GM13976 (cell line): ENCODE measurements at regions not wholly inside any gene's neighbourhood (a gene's known extent, or its start where the extent isn't known, plus 50 kb on each side); places are given as distances from the start of the nearest gene placed in this dataset.
"Not testable (repeated sequence)": the region's sequence is repeated elsewhere in the genome, so short reads cannot be mapped to it uniquely, and the experiment has no call there.

Experiments used
- DNase-seq: peaks from one replicate; pipeline ENCODE4 v3.0.0; 2012; ENCODE audit warnings: low spot score
- CTCF ChIP-seq: IDR thresholded peaks from 2 replicates; pipeline ENCODE4 v1.5.1; 2012; ENCODE audit warnings: borderline replicate concordance, mild to moderate bottlenecking; ENCODE audit not compliant: insufficient read depth; ENCODE audit errors: extremely low read depth, missing control alignments, control extremely low read depth
- in situ Hi-C: fragments of 300-500 bp; cut with MboI; formaldehyde crosslinking; loops from one replicate; pipeline ENCODE4 v1.12.0; 2022; ENCODE audit warnings: low sequenced_read_pairs, mixed read lengths, inconsistent platforms; ENCODE audit not compliant: unreplicated experiment

- no peak for TF ChIP-seq CTCF
- in situ Hi-C loops, result no loop called here
- no peak for DNase-seq
Observed at GRCh38 chr9:88628811-88629210, 93.8 kb downstream of the NXNL2 start.

- DNase-seq, in situ Hi-C loops: not testable (repeated sequence)
Observed at GRCh38 chr9:88630574-88630973, 95.6 kb downstream of the NXNL2 start.

- no peak for TF ChIP-seq CTCF
- in situ Hi-C loops, result no loop called here
- no peak for DNase-seq
Observed at GRCh38 chr9:88635151-88635550, 100.2 kb downstream of the NXNL2 start.

GRCh38 chr9:88641456-88642240, 106.7 kb downstream of the NXNL2 start:
- in situ Hi-C loops, result no loop called here
- TF ChIP-seq CTCF, result no peak
- no peak for DNase-seq

GRCh38 chr9:88642336-88642735, 107.4 kb downstream of the NXNL2 start:
- DNase-seq, result no peak
- in situ Hi-C loops, result no loop called here
- TF ChIP-seq CTCF, result no peak

- no peak for TF ChIP-seq CTCF
- in situ Hi-C loops, result no loop called here
Observed at GRCh38 chr9:88643931-88644330, 109.0 kb downstream of the NXNL2 start.

GRCh38 chr9:88645172-88645878, 110.3 kb downstream of the NXNL2 start:
- TF ChIP-seq CTCF, result no peak
- DNase-seq, result no peak
- in situ Hi-C loops, result no loop called here

More at GRCh38 chr9:88643931-88644330, 109.0 kb downstream of the NXNL2 start:
- no peak for DNase-seq
